Fibroblast of the aortic adventitia (primary cell): ENCODE measurements at regions not wholly inside any gene's neighbourhood (a gene's known extent, or its start where the extent isn't known, plus 50 kb on each side); places are given as distances from the start of the nearest gene placed in this dataset.

Experiments used
- DNase-seq: peaks from one replicate; pipeline ENCODE4 v3.0.0-alpha.2; 2010; ENCODE audit warnings: low read depth
- H3K4me3 ChIP-seq: 2 replicates; pipeline ENCODE4 v1.5.1; 2011; ENCODE audit warnings: low read depth, mild to moderate bottlenecking, control low read depth, low read length, moderate library complexity
- CTCF ChIP-seq: IDR thresholded peaks from 2 replicates; pipeline ENCODE4 v1.5.1; 2011; ENCODE audit warnings: mild to moderate bottlenecking, low read length, control low read depth, inconsistent platforms; ENCODE audit not compliant: insufficient read depth

- no peak for DNase-seq
- H3K4me3 ChIP-seq: no peak overlapping the region
- TF ChIP-seq CTCF: no peak
These were observed 654.2 kb downstream of the MED13L start for GRCh38 chr12:115623275-115623674.

GRCh38 chr12:115620816-115621215 lies 656.7 kb downstream of the MED13L start:
- H3K4me3 ChIP-seq: no peak overlapping the region
- no peak for DNase-seq
- TF ChIP-seq CTCF: no peak

- no peak overlapping the region for H3K4me3 ChIP-seq
- no peak for TF ChIP-seq CTCF
- no peak for DNase-seq
These were observed 657.6 kb downstream of the MED13L start for GRCh38 chr12:115619889-115620288.

GRCh38 chr12:115619061-115619460 lies 658.4 kb downstream of the MED13L start:
- no peak overlapping the region for H3K4me3 ChIP-seq
- no peak for TF ChIP-seq CTCF
- no peak for DNase-seq

GRCh38 chr12:115618105-115618504 lies 659.4 kb downstream of the MED13L start:
- no peak overlapping the region for H3K4me3 ChIP-seq
- TF ChIP-seq CTCF: no peak
- no peak for DNase-seq

GRCh38 chr12:115617391-115617790 lies 660.1 kb downstream of the MED13L start:
- no peak for TF ChIP-seq CTCF
- no peak overlapping the region for H3K4me3 ChIP-seq
- DNase-seq: no peak

GRCh38 chr12:115611477-115611876 lies 666.0 kb downstream of the MED13L start:
- TF ChIP-seq CTCF: no peak
- H3K4me3 ChIP-seq: no peak overlapping the region
- no peak for DNase-seq
